ENCODE measurements at regions not wholly inside any gene's neighbourhood (a gene's known extent, or its start where the extent isn't known, plus 50 kb on each side); places are given as distances from the start of the nearest gene placed in this dataset.

DNA sequence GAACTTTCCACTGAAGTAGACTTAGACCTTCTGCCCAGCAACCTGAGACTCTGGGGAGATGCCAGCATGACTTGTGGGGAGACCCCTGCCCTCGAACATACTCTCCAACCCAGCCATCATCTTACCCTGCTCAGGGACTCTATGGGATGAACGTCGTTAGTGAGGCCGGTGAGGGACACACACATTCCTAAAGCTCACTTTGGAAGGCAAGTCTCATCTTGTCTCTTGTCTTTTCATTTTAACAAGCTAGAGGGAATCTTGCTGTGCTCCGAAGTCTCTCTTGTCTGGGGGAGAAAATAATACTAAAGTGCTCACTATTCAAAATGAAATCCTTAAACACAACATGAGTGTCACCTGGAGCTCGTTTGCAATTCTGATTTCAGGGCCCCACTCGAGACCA lies 239.5 kb upstream of the HES1 start:
- Histone ChIP-seq H3K9me3 (replicated peaks) (peaks cover 6% of the 10 kb centered on the region), H3K4me3 (no peak overlapping the region), H3K27me3 (ENCODE audit: low read depth) (no peaks in the 10 kb centered on the region), H3K27ac (replicated peaks) (peak overlapping the region; percentile 56), H3K4me1 (peaks cover 18% of the 10 kb centered on the region), H3K36me3 (no peaks in the 10 kb centered on the region)
- DNase-seq: no peak
- TF ChIP-seq, protein P1, sequence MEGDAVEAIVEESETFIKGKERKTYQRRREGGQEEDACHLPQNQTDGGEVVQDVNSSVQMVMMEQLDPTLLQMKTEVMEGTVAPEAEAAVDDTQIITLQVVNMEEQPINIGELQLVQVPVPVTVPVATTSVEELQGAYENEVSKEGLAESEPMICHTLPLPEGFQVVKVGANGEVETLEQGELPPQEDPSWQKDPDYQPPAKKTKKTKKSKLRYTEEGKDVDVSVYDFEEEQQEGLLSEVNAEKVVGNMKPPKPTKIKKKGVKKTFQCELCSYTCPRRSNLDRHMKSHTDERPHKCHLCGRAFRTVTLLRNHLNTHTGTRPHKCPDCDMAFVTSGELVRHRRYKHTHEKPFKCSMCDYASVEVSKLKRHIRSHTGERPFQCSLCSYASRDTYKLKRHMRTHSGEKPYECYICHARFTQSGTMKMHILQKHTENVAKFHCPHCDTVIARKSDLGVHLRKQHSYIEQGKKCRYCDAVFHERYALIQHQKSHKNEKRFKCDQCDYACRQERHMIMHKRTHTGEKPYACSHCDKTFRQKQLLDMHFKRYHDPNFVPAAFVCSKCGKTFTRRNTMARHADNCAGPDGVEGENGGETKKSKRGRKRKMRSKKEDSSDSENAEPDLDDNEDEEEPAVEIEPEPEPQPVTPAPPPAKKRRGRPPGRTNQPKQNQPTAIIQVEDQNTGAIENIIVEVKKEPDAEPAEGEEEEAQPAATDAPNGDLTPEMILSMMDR (IDR thresholded peaks at IDR 0.05; ENCODE audit: borderline replicate concordance): no peak
- intact Hi-C loops (cut with micrococcal nuclease): no loop called here

- Histone ChIP-seq H3K9me3 (replicated peaks) (peaks cover 6% of the 10 kb centered on the region), H3K36me3 (no peaks in the 10 kb centered on the region), H3K27ac (replicated peaks) (peak overlapping the region; percentile 56), H3K4me3 (no peak overlapping the region), H3K27me3 (ENCODE audit: low read depth) (peaks cover 4% of the 10 kb centered on the region), H3K4me1 (peaks cover 18% of the 10 kb centered on the region)
- TF ChIP-seq, protein P1 (IDR thresholded peaks at IDR 0.05; ENCODE audit: borderline replicate concordance): no peak
- intact Hi-C loops (cut with micrococcal nuclease): no loop called here
- peak; percentile 65 for DNase-seq
Observed at GRCh38 chr3:193897288-193897687, 238.7 kb upstream of the HES1 start.

DNA sequence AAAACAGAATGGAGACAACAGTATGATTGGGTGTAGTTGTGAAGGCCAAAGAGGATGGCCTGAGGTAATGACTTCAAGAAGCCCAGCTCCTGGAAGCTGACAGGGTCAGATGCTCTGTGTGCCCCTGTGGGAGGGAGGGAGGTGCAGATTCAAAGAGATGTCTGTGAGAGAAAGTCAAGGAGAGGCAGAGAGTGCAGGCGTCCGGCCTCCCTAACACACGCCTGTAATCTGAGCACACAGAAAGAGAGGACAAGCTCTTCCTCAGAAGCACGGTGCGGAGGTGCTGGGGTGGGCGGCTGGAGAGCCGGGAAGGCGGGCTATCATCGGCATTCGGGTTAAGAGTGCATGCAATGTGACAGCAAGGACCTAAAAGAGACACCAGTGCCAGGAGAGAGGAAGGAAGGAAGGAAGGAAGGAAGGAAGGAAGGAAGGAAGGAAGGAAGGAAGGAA lies 238.2 kb upstream of the HES1 start:
- no peak overlapping the region for H3K4me3 ChIP-seq
- H3K4me1 ChIP-seq: peaks cover 18% of the 10 kb centered on the region
- peaks cover 4% of the 10 kb centered on the region for H3K27me3 ChIP-seq (ENCODE audit: low read depth)
- no peak for DNase-seq
- H3K36me3 ChIP-seq: no peaks in the 10 kb centered on the region
- peak overlapping the region; percentile 56 for H3K27ac ChIP-seq (replicated peaks)
- peaks cover 6% of the 10 kb centered on the region for H3K9me3 ChIP-seq (replicated peaks)
- intact Hi-C loops (cut with micrococcal nuclease): no loop called here
- TF ChIP-seq, protein P1 (IDR thresholded peaks at IDR 0.05; ENCODE audit: borderline replicate concordance): no peak

DNA sequence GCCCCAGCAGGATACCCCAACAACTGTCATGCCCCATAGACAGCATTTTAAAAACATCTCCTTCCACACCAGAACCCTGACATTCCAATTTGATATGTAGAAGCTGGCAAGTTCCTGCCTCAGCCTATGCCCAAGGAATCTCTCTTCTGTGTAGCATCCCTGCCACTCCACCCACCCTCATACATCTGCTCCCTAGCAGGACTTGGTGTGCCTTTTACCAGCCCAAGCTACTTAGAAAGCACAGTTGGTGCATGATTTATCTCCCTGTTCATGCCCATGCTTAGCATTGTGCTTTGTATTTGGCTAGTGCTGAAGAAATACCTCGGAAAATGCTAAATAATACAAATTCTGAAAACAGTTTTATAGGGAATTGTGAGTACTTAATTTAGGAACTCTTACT lies 236.9 kb upstream of the HES1 start:
- Histone ChIP-seq H3K9me3 (replicated peaks) (peaks cover 6% of the 10 kb centered on the region), H3K4me3 (no peak overlapping the region), H3K36me3 (no peaks in the 10 kb centered on the region), H3K27ac (replicated peaks) (no peak overlapping the region), H3K27me3 (ENCODE audit: low read depth) (peaks cover 6% of the 10 kb centered on the region), H3K4me1 (peaks cover 12% of the 10 kb centered on the region)
- TF ChIP-seq, protein P1 (IDR thresholded peaks at IDR 0.05; ENCODE audit: borderline replicate concordance): no peak
- intact Hi-C loops (cut with micrococcal nuclease): no loop called here
- DNase-seq: no peak

DNA sequence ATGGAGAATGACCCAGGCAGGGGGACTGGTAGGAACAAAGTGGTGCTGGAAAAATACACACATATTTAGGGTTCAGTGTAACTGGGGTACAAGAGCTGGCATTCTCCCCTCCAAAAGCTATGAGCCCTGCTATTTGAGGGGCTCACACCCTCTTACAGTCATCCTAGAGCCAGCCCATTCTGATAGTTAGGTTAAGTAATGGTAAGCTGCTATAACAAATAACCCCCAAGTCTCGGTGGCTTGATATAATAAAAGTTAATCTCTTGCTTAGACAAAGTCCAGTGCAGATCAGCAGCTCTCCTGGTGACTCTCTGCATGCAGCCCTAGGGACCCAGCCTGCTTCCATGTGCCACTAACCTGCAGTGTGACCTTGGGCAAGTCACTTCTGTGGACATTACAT lies 234.9 kb upstream of the HES1 start:
- no peak overlapping the region for H3K27ac ChIP-seq (replicated peaks)
- peaks cover 10% of the 10 kb centered on the region for H3K27me3 ChIP-seq (ENCODE audit: low read depth)
- H3K4me1 ChIP-seq: no peaks in the 10 kb centered on the region
- no peak overlapping the region for H3K4me3 ChIP-seq
- no peaks in the 10 kb centered on the region for H3K36me3 ChIP-seq
- no peak for DNase-seq
- peaks cover 6% of the 10 kb centered on the region for H3K9me3 ChIP-seq (replicated peaks)
- TF ChIP-seq, protein P1 (IDR thresholded peaks at IDR 0.05; ENCODE audit: borderline replicate concordance): no peak
- intact Hi-C loops (cut with micrococcal nuclease): no loop called here

Measured in left ventricle myocardium inferior (tissue), 1 donor.